Astrocyte (in vitro differentiated cells and primary cell): ENCODE measurements at regions not wholly inside any gene's neighbourhood (a gene's known extent, or its start where the extent isn't known, plus 50 kb on each side); places are given as distances from the start of the nearest gene placed in this dataset.

Experiments
- CTCF ChIP-seq: IDR thresholded peaks from 2 replicates; pipeline ENCODE4 v1.5.1; 2011; ENCODE audit warnings: low read depth, mild to moderate bottlenecking, inconsistent platforms, low read length, moderate library complexity; ENCODE audit not compliant: insufficient read depth
- EZH2 ChIP-seq: IDR thresholded peaks from 2 replicates; pipeline ENCODE4 v1.6.1; 2012; ENCODE audit warnings: mild to moderate bottlenecking, low read length, inconsistent platforms; ENCODE audit not compliant: insufficient read depth

GRCh38 chr5:63022403-63022802 lies 443.8 kb downstream of the LRRC70 start:
- TF ChIP-seq CTCF (no peak), EZH2 (no peak)
